Stromal cell of bone marrow (primary cell): ENCODE measurements at regions not wholly inside any gene's neighbourhood (a gene's known extent, or its start where the extent isn't known, plus 50 kb on each side); places are given as distances from the start of the nearest gene placed in this dataset.
"Not testable (repeated sequence)": the region's sequence is repeated elsewhere in the genome, so short reads cannot be mapped to it uniquely, and the experiment has no call there.

ENCODE experiments used
- DNase-seq: peaks from one replicate; pipeline ENCODE4 v3.0.0-alpha.2; 2012; ENCODE audit warnings: low read depth

- not testable (repeated sequence) for DNase-seq
Measured at GRCh38 chr7:32816409-32816948, 75.1 kb downstream of the KBTBD2 start.

DNA sequence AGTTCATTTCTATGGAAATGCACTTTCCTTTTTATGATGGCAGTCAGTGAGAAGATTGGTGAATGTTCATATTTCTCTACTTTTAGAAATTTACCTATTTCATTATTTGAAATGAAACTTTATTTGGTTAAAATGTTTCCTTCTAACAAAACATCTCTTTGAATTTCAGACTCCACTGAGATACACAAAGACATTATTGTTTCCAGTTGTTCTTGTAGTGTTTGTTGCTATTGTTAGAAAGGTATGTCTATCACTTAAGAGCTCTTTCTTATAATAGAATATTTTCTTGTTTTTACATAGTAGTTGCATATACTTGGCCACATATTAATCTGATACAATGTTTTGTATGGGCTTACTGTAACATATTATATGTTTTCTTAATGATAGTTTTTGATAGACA, 76.8 kb downstream of the KBTBD2 start:
- DNase-seq = not testable (repeated sequence)

GRCh38 chr7:32809871-32810270, 81.7 kb downstream of the KBTBD2 start:
- DNase-seq = no peak

DNA sequence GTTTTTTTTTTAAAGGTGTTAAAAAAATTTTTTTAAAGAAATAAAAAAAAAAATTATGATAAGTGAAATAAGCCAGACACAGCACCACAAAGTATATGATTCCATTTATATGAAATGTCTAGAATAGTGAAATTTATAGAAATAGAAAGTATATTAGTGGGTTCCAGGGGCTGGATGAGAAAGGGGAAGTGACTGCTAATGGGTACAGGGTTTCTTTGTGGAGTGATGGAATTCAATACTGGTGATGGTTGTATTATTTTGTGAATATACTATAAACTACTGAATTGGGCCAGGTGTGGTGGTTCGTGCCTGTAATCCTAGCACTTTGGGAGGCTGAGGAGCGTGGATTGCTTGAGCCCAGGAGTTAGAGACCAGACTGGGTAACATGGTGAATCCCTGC, 82.2 kb downstream of the KBTBD2 start:
- DNase-seq = no peak

DNA sequence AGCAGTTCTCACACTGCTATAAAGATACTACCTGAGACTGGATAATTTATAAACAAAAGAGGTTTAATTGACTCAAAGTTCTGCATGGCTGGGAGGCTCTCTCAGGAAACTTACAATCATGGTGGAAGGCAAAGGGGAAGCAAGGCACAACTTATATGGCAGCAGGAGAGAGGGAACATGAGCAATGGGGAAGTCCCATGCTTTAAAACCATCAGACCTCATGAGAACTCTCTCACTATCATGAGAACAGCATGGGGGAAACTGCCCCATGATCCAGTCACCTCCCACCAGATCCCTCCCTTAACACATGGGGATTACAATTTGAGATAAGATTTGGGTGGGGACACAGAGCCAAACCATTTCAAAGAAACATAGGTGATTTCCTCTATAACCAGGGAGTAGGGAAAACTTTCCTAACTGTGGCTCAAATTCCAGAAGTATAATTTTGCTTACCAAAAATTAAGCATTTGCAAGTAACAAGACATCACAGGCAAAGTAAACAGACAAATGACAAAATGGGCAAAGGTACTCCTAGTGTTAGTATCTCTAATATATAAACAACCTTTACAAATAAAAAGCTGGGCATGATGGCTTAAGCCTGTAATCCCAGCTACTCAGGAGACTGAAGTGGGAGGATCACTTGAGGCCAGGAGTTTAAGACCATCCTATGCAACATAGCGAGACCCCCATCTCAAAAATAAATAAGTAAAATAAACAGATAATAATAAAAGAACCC, 88.0 kb downstream of the KBTBD2 start:
- DNase-seq = no peak

DNA sequence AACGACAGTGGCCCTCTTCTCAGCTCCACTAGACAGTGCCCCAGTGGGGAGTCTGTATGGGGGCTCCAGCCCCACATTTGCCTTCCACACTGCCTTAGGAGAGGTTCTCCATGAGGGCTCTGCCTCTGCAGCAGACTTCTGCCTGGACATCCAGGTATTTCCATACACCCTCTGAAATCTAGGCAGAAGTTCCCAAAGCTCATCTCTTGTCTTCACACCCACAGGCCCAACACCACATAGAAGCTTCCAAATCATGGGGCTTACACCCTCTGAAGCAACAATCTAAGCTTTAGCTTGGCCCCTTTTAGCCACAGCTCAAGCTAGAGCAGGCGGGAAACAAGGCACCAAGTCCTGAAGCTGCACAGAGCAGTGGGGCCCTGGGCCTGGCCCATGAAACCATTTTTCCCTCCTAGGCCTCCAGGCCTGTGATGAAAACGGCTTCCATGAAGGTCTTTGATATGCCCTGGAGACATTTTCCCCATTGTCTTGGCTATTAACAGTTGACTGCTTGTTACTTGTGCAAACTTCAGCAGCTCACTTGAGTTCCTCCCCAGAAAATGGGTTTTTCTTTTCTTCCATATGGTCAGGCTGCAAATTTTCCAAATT, 89.2 kb downstream of the KBTBD2 start:
- DNase-seq = no peak

GRCh38 chr7:32793053-32793452, 98.5 kb downstream of the KBTBD2 start:
- not testable (repeated sequence) for DNase-seq

- DNase-seq = peak; percentile 62
Measured at GRCh38 chr7:32790766-32791430, 100.7 kb downstream of the KBTBD2 start.

DNA sequence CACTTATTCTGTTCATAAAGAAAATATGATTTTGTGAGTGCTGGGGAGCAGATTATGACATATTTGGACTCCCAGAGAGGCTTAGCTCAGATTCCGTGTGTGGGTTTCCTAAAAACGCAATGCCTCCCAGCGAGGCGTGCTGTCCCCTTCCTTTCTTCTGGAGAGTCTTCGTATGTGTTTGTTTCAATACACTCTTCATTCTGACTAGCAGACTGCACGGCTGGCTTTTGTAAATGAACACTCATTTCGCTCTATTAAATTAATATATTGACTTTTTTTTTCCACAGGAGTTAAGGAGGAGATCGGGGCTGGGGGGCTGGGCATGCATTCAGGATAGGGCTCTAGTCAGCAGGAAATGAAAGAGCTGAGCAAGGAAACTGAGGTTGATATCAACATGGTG, 102.3 kb downstream of the KBTBD2 start:
- DNase-seq = not testable (repeated sequence)

- not testable (repeated sequence) for DNase-seq
Measured at GRCh38 chr7:32788174-32788573, 103.4 kb downstream of the KBTBD2 start.

GRCh38 chr7:32785365-32785944, 106.1 kb downstream of the KBTBD2 start:
- DNase-seq = not testable (repeated sequence)

DNA sequence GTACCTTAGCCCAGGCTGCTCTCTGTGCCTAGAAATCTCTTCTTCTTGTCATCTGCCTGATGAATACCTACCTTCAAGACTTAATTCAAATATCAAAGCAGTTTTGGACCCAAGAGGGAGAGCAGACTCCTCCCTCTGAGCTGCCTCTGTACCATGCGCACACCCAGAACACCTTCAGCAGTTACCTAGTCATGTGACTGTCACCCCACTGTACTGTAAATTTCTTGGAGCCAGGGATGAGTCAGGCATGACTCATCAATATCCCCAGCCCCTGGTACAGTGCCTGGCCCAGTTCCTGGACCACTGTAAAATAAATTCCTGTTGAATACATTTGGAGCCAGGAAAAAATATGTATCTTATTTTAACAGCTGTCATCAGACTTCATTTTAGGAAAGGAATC, 111.7 kb downstream of the KBTBD2 start:
- not testable (repeated sequence) for DNase-seq

DNA sequence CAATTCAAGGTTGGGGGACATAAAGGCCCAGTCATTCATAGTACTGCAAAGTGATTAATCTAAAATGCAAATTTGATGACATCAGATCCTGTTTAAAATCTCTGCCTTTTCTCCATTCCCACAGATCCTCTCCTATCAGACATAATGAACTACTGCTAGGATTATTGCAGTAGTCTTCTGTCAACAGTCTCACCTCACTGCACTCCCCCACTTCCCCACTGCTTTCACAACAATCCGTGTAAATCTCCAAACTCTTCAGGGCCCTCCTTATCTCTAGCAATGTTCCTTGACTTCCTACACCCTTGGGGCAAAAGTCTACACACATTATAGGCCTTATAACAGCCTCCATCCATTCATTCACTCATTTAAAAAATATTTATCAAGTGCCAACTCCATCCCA, 112.4 kb downstream of the KBTBD2 start:
- no peak for DNase-seq

DNA sequence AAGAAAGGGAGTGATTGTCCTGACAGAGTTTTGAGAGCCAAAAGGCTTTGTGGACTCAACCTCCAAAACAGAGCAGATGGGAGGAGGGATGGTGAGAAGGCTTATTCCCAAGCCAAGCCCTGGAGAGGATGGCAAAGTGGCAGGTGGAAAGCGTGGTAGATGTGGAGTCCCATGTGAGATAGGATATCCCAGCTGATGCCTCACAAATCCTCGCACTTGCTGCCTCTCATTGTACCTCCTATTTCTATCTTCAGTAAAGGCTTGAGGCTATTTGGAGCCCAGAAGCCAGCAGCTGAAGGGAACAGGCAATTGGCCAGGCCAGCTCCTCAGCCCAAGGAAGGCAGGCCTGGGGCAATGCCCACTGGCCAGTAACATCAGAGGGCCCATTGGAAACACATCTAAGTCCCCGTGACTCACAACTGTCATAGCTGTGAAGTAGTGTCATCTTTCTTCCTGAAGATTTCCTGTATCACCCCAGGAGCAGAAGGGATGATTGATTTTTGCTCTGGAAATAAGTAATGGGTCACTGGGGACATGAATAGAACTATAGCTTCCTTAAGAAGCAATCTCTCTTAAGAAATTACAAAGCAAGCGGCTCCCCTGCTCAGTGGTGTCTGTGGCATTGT, 114.4 kb downstream of the KBTBD2 start:
- peak; percentile 39 for DNase-seq

DNA sequence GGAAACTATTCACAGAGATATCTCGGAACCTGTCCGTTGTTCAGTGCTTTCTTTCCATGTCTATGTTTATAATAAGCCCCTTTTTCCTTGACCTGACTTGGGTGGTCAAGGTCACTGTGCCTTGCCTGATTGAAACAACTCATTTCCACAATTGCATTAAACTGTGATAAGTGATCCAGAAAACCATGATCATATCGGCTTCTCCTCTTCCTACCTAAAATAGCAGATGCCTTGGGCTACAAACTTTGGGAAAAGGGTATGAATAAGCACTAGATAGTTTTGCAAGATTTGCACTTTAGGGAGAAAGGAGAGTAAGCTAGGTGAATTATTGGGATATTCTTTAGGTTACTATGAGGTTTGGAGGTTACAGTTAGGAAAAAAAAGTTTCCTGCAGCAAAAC, 115.2 kb downstream of the KBTBD2 start:
- not testable (repeated sequence) for DNase-seq

DNA sequence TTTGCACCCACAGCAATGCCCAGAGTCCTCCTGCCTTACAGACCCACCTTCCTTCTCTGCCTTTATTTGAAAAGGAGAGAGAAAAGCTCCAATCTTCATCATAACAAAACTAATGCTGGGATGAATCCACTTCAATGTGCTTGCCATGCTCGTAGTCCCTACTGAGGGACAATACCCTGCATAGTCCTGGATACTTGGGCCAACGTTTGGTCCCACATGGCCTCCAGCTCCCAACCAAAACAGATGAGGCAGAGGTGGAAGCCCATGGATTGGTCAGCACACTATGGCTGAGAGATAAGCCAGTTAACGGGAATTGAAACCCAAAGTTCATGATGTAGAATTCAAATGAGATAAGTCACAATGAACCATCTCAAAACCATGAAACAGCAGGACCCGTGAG, 115.8 kb downstream of the KBTBD2 start:
- not testable (repeated sequence) for DNase-seq

- DNase-seq = no peak
Measured at GRCh38 chr7:32774541-32774951, 117.0 kb downstream of the KBTBD2 start.

DNA sequence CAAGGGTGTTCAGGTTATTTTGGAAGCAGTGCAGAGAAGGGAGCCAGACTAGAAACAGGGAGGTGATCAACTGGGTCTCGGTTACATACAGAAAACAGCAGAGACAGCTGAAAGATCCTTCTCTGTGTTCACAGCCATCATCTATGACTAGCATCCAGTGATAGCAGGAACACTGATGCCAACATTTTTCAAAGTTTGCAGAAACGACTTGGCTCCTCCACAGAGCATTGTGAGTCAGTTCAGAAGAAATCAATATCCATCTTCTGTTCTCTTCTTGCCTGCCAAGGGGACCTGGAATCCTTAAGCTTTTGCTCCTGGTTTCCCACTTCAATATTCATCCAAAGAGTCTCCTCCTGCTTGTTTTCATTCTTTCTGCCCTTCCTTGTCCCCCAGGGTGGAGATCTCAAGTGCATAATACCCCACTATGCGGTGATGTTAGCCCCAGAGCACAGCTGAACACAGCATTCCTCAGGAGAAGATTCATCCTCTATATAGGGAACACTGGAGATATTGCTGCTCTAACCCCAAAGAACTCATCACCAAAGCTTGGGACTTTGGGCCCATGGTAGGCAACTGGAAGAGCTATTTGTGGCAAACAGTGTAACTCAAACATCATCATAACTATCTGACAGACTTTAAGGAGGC, 122.6 kb downstream of the KBTBD2 start:
- peak; percentile 53 for DNase-seq

GRCh38 chr7:32768338-32768737, 123.2 kb downstream of the KBTBD2 start:
- not testable (repeated sequence) for DNase-seq

DNA sequence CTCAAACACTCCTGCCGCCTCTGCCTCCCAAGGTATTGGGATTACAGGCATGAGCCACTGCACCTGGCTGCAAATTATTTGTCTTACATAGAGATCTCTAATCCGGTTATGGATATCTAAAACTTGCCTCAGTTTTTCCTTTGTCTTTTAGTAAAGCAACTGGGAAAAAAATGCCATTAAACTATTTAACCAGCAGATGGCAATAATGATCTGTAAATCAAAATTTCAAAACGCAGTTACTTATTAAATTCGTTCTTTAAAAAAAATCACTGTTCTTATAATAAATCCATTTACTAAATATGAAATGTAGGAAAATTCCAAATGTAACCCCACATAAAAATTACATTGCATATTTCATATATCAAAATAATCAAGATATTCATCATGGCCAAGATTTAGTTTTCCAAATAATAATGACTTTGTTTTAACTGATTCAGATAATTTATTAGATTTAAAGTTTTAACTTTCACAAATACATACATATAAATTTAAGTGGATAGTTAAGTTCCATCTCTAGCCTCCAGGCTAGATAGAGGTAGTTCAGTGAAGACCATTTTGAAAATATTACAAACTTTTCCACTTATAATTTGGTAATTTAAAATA, 125.8 kb downstream of the KBTBD2 start:
- not testable (repeated sequence) for DNase-seq

DNA sequence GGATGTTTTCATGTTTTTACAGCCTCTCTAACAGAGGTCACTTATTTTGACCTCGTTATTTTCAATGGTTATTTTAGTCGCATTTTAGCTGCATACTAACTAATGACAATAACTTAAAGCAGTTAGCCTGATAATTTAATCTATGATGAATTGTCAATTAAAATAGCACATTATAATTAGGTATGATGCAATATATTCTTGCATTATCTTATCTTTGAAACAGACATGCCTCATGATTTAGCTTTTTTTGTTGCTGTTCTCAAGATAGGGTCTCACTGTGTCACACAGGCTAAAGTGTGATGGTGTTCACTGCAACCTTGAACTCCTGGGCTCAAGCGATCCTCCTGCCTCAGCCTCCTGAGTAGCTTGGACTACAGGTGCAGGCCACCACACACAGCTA, 126.4 kb downstream of the KBTBD2 start:
- DNase-seq = no peak
